Tongue (tissue), 1 donor: ENCODE measurements at regions not wholly inside any gene's neighbourhood (a gene's known extent, or its start where the extent isn't known, plus 50 kb on each side); places are given as distances from the start of the nearest gene placed in this dataset.
"Not testable (repeated sequence)": the region's sequence is repeated elsewhere in the genome, so short reads cannot be mapped to it uniquely, and the experiment has no call there.

Experiments
- DNase-seq: peaks from one replicate; pipeline ENCODE4 v3.0.0-alpha.2; 2015

- no peak for DNase-seq
These were observed 165.3 kb upstream of the SLC27A6 start for GRCh38 chr5:128799945-128800344.

GRCh38 chr5:128800377-128800776, 164.9 kb upstream of the SLC27A6 start:
- DNase-seq: no peak

DNA sequence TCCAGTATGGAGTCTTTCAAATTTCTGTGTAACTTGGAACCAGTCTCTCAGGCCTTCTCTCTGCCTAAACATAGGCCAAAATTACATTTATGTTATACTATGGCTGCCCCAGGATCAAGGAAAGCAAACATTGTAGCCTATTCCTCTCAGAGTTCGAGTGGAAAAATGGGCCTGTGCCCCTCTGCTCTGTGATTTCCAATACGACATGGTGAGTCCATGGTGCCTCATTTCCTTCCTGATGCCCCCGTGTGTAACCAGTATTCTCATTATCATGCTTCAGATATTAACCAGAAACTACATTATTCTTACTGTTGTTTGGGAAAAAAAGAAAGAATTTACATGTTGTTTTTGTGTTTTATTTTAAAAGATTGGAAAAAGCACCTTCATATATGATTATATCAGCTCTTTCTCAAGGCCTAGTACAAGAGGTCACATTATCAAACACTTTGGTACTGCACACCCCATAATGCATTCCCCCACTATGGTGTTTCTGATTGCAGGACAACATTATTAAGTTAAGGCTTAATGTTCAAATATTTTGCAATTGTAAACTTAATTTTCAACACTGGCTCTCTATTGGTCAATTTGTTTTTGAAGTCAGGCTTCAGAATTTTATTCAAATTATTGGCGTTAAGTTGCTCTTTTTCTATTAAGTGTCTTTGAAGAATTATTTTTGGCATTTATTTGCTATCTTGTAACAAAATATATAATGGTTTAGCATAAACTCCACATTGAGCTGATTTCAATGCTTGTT, 151.8 kb upstream of the SLC27A6 start:
- DNase-seq: no peak

GRCh38 chr5:128815201-128815600, 150.1 kb upstream of the SLC27A6 start:
- no peak for DNase-seq

DNA sequence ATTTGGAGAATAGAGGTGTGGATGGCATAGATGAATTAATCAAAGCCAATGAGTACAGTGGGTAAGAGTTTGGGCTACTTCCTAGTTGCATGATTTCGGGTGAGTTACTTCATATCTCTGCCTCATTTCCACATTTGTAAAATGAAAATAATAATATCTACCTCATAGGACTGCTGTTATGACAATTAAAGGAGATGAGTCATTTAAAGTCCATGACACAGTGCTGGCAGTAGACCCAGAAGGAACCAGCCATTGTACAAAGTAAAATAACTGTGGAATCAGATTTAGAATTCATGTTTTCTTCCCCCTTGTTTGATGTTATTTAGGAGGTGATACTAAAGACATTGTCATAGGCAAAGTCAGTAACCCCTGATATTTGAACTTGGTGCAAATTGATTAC, 139.5 kb upstream of the SLC27A6 start:
- DNase-seq: no peak

- no peak for DNase-seq
These were observed 139.0 kb upstream of the SLC27A6 start for GRCh38 chr5:128826275-128826674.

- DNase-seq: no peak
These were observed 128.7 kb upstream of the SLC27A6 start for GRCh38 chr5:128836571-128836970.

GRCh38 chr5:128838623-128839022, 126.7 kb upstream of the SLC27A6 start:
- DNase-seq: no peak

DNA sequence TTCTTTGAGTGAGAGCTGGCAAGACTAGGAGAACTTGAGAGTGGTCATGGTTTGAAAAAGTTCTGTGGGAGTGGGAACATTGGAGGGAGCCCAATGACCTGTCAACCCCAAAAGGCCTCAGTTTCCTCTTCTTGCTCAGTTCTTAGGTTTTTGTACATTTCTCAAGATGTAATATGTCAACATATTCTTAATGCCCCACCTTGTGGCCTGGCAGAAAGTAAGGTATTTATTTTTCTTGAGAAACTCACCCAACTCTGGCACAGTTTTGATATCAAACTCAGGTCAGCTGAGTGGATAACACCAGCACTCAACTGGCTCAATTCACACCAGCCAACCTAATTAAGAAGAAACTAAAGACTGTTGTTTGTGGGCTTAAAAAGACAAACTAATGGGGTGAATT, 123.0 kb upstream of the SLC27A6 start:
- peak; percentile 15 for DNase-seq

GRCh38 chr5:128844354-128844923, 120.8 kb upstream of the SLC27A6 start:
- DNase-seq: peak; percentile 74

DNA sequence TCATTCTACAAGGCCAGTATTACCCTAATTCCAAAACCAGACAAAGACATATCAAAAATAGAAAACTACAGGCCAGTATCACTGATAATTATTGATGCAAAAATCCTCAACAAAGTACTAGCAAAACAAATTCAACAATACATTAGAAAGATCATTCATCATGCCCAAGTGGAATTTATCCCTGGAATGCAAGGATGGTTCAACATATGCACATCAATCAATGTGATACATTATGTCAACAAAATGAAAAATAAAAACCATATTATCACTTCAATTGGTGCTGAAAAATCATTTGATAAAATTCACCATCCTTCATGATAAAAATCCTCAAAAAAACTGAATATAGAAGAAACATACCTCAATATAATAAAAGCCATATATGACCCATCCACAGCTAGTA, 115.2 kb upstream of the SLC27A6 start:
- no peak for DNase-seq

DNA sequence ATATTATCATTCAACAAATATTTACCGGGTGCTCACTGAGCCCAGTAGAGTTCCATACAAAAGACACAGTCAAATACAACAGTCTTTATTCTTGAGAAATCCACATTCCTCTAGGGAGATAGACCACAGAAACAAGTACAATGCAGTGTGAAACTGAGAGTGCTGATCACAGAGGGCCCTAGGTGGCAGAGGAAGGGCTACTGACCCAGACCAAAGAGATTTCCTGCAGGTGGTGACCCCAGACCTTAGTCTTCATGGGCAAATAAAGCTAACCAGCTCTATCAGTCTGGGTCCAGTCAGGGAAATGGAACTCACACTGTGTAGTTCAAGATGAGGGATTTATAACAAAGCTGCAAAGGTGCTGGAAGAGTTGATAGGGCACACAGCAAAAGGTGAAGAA, 110.4 kb upstream of the SLC27A6 start:
- DNase-seq: no peak

- DNase-seq: peak; percentile 61
These were observed 108.1 kb upstream of the SLC27A6 start for GRCh38 chr5:128857076-128857677.

- DNase-seq: no peak
These were observed 106.3 kb upstream of the SLC27A6 start for GRCh38 chr5:128858995-128859394.

DNA sequence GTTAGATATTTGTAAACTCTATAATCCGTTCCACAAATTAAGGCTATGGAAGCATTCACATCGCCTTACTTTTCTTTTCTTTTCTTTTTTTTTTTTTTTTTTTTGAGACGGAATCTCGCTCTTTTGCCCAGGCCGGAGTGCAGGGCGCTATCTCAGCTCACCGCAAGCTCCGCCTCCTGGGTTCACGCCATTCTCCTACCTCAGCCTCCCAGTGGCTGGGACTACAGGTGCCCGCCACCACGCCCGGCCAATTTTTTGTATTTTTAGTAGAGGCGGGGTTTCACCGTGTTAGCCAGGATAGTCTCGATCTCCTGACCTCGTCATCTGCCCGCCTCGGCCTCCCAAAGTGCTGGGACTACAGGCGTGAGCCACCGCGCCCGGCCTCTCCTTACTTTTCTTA, 104.1 kb upstream of the SLC27A6 start:
- DNase-seq: not testable (repeated sequence)

GRCh38 chr5:128869970-128870369, 95.3 kb upstream of the SLC27A6 start:
- DNase-seq: no peak

DNA sequence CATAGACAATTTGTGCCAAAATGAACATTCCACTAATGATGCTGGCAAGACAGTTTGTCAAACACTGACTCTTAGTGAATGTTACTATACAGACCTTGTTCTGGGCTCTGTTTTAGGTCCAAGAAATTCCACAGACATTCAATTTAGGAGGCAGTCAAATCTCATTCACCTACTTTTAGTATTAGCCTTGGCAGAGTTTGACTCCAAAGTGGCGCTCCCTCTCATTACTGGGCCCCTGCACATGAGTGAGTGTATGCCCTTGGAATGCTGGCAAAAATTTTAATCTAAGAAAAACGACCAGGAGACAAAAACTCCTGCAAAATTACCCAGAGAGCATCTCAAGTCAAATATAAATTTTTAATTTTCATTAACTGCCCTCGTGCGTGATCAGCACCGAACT, 94.9 kb upstream of the SLC27A6 start:
- DNase-seq: no peak

GRCh38 chr5:128870923-128871322, 94.4 kb upstream of the SLC27A6 start:
- no peak for DNase-seq

- no peak for DNase-seq
These were observed 88.5 kb upstream of the SLC27A6 start for GRCh38 chr5:128876569-128877382.

- no peak for DNase-seq
These were observed 87.8 kb upstream of the SLC27A6 start for GRCh38 chr5:128877476-128877875.

DNA sequence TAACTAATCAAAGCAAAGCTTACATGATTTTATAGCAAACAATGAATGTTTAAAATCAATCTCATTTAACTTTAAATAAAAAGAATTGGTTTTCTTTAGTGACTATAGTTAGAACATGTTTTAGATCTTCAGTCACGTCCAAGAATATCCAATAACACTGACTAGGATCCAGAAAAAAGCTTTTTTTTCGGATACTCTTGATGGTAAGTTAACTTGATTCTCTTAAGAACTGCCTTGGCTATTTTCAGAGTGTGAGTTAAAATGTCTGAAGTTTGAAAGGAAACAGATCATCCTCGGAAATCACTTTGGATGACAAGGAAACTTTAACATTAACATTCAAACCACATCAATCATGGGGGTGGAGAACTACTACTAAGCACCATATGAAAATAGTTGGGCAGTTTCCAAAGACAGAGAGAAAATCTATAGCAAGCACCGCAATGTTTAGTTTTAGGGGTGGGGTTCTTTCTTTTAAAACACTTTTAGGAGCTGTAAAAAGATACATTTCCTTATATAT, 83.7 kb upstream of the SLC27A6 start:
- peak; percentile 78 for DNase-seq

DNA sequence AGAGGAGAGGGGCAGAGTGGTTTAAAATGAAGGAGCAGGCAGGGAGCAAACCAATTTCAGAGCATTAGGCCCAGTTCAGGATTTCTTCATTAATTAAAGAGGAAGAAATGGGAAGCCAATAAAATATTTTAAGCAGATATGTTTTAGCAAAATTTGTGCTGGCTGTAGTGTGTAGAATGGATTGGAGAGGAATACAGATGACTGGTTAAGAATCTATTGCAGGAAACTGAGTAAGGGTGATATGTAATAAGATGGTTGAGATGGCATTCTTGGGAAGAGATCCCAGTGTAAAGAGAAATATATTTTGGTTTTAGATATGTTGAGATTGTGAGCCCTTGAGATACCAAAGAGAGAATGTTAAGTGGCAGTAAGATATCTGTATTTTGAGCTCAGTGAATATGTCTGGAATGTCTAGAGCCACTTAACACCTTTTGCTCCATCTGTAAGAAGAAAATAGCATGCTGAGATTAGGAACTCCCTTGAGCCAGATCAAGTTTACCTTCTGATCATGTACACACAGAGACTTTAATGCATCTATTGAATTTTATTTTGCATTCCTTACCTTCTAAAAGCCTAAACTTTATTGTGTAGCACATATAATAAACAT, 79.5 kb upstream of the SLC27A6 start:
- DNase-seq: peak; percentile 27
